ENCODE measurements at regions not wholly inside any gene's neighbourhood (a gene's known extent, or its start where the extent isn't known, plus 50 kb on each side); places are given as distances from the start of the nearest gene placed in this dataset.
A peak's percentile ranks its signal among the peaks of the same experiment; 100 is the strongest.

GRCh38 chr1:38336301-38336923 lies 289.8 kb upstream of the POU3F1 start:
- DNase-seq (ENCODE audit: low read depth in 2 of 2), result no peak

GRCh38 chr1:38334930-38335592 lies 288.5 kb upstream of the POU3F1 start:
- DNase-seq (ENCODE audit: low read depth in 2 of 2), result peak; percentile 14 to 18

DNA sequence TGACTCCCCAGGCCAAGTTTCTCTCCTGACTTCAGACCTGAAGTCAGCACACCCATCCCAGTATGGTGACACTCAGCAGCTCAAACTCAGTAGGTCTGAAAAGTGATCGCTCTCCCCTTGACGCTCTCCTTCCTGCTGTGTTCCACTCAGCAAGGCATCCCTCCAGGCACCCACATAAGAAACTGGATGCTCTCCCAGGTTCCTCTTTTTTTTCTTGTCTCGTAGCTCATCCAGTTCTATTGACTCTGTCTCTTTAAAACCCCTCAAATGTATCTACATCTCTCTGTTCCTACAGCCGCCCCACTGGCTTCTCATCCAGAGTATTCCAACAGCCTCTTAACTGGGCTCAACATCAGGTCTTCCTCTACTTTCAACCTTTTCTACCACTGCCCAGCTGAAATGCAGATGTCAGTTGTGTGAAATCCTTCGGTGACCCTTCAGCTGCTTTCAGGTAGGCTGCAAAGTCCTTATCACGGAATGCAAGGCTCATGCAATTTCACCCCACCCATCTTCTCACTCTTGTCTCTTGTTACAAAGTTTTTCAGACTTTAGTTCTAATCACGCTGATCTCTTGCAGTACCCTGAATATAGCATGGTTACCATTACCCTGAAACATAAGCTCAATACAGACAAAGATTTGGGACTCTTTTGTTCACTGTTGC lies 286.2 kb upstream of the POU3F1 start:
- no peak for DNase-seq (ENCODE audit: low read depth in 2 of 2)

DNA sequence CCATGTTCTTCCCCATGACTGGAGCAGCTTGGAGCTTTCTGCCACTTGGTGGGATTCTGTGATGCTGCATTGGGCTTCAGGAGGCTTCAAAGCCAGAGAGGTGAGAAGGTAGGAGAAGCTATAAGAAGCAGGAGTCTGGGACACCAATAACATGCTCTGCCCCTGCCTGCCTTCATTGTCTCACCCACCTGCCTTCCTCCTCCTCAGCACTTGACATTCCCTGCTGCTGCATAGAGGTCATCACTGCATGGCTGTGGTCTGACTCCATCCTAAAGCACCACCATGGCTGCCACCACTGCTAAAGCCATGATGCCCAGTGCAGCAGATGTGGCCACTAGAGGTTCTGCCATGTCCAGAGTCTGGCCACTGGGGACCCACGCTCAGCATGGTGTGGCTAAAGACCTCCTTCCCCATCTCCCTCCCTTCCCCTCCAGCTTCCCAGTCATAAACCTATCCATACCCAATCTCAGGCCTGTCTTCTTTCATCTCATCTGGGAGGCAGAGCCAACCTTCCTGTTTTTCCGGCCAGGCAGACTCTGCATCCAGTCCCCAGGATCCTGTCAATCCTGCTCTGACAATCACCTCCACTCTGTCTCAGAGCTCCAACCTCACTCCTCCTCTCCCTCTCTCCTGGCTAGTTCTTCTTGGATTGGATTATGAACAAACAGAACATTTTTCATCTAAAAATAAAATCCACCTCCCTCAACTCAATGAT lies 285.1 kb upstream of the POU3F1 start:
- DNase-seq (ENCODE audit: low read depth in 2 of 2), result no peak

GRCh38 chr1:38330799-38331198 lies 284.2 kb upstream of the POU3F1 start:
- DNase-seq (ENCODE audit: low read depth in 2 of 2), result no peak

GRCh38 chr1:38329644-38330043 lies 283.1 kb upstream of the POU3F1 start:
- DNase-seq (ENCODE audit: low read depth in 2 of 2), result no peak

- DNase-seq (ENCODE audit: low read depth in 2 of 2), result no peak
Measured at GRCh38 chr1:38328278-38329035, 281.9 kb upstream of the POU3F1 start.

DNA sequence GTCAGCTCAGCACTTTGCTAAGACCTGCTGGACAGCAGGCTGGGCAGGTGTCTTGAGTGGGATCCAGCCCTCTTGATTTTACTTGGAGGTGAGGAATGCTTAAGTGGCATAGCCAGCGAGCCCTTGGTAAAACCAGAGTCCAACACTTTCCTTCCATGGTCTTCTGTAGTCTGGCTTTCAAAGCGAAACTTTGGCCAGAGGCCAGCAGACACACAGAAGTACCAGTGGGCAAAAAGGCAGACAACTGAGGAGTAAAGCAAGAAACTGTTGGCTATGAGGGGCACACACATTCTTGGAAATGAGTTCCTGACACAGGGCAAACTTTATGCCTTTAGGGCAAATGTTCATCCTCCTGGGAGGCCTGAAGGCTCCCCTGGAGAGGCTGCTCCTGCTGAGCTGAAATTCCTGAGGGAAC lies 281.0 kb upstream of the POU3F1 start:
- DNase-seq (ENCODE audit: low read depth in 2 of 2), result no peak

DNA sequence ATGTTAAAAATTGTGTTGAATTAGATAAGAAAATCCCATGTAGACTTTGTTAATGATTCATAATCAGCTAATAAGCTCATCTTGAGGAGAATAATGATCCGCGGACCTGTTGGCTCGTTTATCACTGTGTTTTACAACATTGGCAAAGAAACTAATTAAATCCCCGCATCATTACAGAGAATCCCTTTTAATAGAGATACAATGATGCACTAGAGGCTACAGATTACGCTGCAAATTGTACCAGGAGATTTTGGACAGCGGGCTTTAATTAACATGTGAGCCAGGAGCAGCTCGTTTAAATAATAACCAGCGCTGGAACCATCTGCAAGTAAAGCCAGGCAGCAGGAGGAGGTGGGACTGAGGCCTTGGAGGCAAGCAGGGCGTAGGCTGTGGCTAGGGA lies 280.3 kb upstream of the POU3F1 start:
- DNase-seq (ENCODE audit: low read depth in 2 of 2), result no peak

DNA sequence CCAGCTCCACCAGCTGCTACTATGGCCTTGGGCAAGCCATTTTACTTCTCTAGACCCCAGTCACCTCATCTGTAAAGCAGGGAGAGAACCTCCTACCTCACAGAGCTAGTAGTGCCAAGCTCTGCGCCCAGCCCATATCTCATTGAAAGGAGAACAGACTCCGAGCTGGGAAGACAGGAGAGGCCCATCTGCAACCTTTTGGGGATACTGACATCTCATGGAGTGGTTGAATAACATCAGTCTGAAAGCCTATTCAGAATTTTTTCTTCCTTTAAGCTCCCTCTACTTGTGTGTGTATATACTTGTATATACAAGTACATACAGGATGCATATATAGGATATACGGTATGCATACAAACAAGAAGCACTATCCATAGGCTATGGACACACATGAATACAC lies 279.5 kb upstream of the POU3F1 start:
- DNase-seq (ENCODE audit: low read depth in 2 of 2), result no peak

GRCh38 chr1:38312753-38313152 lies 266.2 kb upstream of the POU3F1 start:
- no peak for DNase-seq (ENCODE audit: low read depth in 2 of 2)

DNA sequence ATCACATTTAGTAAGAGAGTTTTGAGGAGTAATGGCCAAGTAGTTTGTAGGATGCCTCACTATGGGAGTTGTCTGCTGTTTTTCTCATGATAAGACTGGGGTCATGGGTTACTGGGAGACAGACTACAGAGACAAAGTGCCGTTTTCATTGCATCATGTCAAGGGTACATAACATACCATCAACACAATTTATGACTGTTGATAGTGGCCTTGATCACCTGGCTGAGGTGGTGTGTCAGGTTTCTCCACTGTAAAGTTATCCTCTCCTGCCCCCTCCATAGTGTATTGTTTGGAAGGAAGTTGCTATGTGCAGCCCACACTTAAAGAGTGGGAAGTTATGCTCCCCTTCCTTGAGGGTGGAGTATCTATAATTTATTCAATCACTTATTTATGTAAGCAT lies 263.5 kb upstream of the POU3F1 start:
- DNase-seq (ENCODE audit: low read depth in 2 of 2), result no peak

GRCh38 chr1:38308780-38309179 lies 262.2 kb upstream of the POU3F1 start:
- no peak for DNase-seq (ENCODE audit: low read depth in 2 of 2)

- no peak for DNase-seq (ENCODE audit: low read depth in 2 of 2)
Measured at GRCh38 chr1:38305666-38306065, 259.1 kb upstream of the POU3F1 start.

DNA sequence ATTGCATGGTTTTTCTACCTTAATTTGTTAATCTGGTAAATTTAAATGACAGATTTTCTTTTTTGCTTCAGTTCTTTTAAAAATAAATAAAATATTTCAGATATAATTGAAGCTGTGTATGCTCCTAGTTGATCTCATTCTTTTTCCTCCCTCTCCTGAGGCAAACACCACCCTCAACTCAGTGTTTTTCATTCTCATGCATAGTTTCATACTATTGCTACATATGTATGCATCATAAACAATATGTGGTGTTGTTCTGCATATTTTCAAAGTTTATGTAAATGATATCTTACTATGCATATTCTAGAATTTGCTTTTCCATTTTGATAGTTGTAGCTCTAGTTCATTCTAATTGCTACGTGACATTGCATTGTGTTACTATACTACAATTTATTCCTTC lies 257.2 kb upstream of the POU3F1 start:
- no peak for DNase-seq (ENCODE audit: low read depth in 2 of 2)

DNA sequence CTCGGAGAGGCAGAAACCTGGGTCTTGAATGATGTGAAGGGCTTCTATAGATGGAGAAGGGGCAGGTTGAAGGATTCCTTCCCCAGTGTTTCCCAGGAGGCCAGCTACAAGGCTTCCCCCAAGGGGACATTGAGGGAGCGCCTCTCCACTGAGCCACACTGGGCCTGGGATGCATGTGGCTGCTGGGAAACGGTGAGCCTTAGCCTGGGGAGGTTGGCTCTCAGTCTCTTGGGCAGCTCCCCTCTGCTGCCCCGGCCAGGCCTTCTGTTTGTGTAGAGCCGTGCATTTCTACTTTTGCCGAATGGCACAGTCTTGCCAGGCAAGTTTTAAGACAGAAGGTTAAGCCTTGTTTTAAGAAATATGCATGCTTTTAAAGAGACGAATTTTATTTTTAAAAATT lies 254.4 kb upstream of the POU3F1 start:
- no peak for DNase-seq (ENCODE audit: low read depth in 2 of 2)

DNA sequence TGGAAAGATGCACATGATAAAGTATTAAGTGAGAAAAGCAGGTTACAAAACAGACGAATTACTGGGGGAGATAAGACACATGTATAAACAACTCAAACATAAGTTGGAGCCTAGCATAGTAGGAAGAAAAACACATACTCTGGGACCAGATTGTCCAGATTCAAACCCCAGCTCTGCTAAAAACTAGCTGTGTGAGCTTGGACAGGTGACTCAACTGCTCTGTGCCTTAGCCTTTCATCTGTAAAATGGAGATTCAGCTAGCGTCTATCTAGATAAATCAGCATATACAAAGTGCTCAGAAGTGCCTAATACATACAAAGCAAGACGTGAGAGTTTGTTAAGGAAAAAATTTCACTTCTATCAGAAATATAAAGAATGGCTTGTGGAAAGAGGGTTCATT lies 254.0 kb upstream of the POU3F1 start:
- DNase-seq (ENCODE audit: low read depth in 2 of 2), result no peak

DNA sequence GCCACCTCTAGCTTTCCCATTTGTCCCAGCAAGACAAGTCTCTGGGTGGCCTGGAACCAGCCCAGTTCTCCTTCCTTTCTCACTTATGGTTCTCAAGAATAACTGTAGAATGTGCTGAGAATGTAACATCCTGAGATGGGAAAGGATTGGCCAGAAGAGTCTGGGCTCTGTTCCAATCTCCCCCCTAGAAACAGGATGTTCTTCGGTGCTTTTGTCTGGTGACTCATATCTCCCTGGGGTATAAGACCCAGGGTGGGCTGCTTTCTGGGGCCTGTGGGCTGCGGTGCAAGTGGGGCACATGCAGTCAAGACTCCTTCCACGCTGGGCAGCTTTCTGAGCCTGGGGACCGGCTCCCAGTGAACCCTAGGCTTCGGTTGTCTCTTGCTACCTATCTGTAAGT lies 251.2 kb upstream of the POU3F1 start:
- DNase-seq (ENCODE audit: low read depth in 2 of 2), result no peak

- DNase-seq (ENCODE audit: low read depth in 2 of 2), result no peak
Measured at GRCh38 chr1:38297246-38297645, 250.7 kb upstream of the POU3F1 start.

GRCh38 chr1:38296047-38296446 lies 249.5 kb upstream of the POU3F1 start:
- no peak for DNase-seq (ENCODE audit: low read depth in 2 of 2)

GRCh38 chr1:38293567-38293966 lies 247.0 kb upstream of the POU3F1 start:
- DNase-seq (ENCODE audit: low read depth in 2 of 2), result no peak

GRCh38 chr1:38292969-38293368 lies 246.4 kb upstream of the POU3F1 start:
- no peak for DNase-seq (ENCODE audit: low read depth in 2 of 2)

All from stimulated activated CD4-positive, alpha-beta T cell treated with anti-CD3 and anti-CD28 coated beads, Interleukin-15, amount 100 ng/mL, for 48 hours (primary cell).